C4-2B (cell line): ENCODE measurements at regions not wholly inside any gene's neighbourhood (a gene's known extent, or its start where the extent isn't known, plus 50 kb on each side); places are given as distances from the start of the nearest gene placed in this dataset.

Experiments used
- H3K27ac ChIP-seq: fragments of 450-650 bp; 2 replicates; pipeline ENCODE4 v1.5.1; 2017
- CTCF ChIP-seq: fragments of 450-650 bp; conservative IDR thresholded peaks from 2 replicates; pipeline ENCODE4 v1.5.1; 2017; ENCODE audit warnings: mild to moderate bottlenecking
- ZFX ChIP-seq: fragments of 450-650 bp; IDR thresholded peaks from 2 replicates; pipeline ENCODE4 v1.6.1; 2017

GRCh38 chr20:11050350-11050749 is 376.6 kb upstream of the JAG1 start:
- H3K27ac ChIP-seq: no peak overlapping the region
- TF ChIP-seq CTCF (no peak), ZFX (no peak)

DNA sequence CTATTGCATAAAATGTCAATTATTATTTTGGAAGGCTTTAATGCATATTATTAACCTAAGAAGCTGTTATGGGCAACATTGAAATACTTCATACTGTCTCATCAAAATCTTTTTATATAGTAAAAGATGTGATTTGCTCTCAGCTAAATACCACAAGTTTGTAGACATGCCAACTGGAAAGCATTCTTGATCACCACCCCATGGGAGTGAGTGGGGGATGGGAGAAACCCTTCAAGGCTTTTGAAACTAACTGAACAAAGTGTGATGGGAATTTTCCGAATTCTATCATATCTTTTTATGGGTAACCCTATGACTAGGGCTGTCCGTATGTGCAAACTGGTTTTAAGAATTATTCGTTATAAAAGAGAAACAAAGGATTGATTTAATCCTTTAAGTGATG is 377.3 kb upstream of the JAG1 start:
- TF ChIP-seq CTCF: no peak
- H3K27ac ChIP-seq: no peak overlapping the region

GRCh38 chr20:11053310-11053709 is 379.5 kb upstream of the JAG1 start:
- H3K27ac ChIP-seq: no peak overlapping the region
- TF ChIP-seq CTCF: no peak
- no peak for TF ChIP-seq ZFX

GRCh38 chr20:11054266-11054993 is 380.6 kb upstream of the JAG1 start:
- TF ChIP-seq CTCF: no peak
- no peak for TF ChIP-seq ZFX
- no peak overlapping the region for H3K27ac ChIP-seq

DNA sequence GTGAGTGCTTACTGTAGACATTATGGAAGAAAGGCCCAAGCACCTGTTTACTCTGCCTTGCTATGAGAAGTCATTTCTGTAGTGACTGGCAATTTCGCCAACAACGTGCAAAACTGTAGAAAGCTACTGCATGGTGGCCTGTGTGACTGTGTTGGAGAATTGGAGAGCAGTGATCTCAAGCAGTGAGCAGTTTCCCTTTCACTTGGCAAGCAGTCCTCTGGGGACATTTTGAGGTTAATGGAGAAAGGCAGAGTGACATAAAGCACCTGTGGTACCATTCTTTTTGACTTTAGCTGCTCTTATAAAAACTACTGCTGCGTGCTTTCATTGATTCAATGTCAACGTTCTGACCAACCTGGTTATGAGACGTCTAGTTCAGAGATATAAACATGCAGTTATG is 382.6 kb upstream of the JAG1 start:
- TF ChIP-seq ZFX: no peak
- TF ChIP-seq CTCF: no peak
- no peak overlapping the region for H3K27ac ChIP-seq

- TF ChIP-seq ZFX: no peak
- TF ChIP-seq CTCF: no peak
- H3K27ac ChIP-seq: no peak overlapping the region
Observed at GRCh38 chr20:11057624-11058023, 383.8 kb upstream of the JAG1 start.

DNA sequence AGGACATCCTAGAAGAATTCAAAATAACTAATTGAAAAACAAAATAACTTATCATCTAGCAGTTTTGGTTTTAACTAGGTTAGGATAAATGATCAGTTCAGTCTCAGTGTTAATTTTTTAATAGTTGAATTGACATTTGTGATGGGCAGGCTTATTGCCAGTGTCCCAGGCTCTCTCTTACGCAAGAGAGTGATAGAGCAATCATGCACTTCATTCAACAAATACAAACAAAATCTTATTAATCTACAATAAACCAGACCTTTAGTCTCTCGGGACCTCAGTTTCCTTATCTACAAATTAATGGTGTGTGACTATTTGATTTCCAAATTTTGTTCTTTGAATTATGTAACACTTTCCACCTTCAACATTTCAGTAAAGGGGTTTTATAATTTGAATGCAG is 385.9 kb upstream of the JAG1 start:
- no peak overlapping the region for H3K27ac ChIP-seq
- TF ChIP-seq ZFX: no peak
- TF ChIP-seq CTCF: no peak
